Activated CD4-positive, alpha-beta T cell treated with anti-CD3 and anti-CD28 coated beads, Interleukin-2, amount 10 ng/mL, durations not matched to agents 24 days and 14 days (primary cell): ENCODE measurements at regions not wholly inside any gene's neighbourhood (a gene's known extent, or its start where the extent isn't known, plus 50 kb on each side); places are given as distances from the start of the nearest gene placed in this dataset.

Source experiments
- DNase-seq: peaks from one replicate; pipeline ENCODE4 v3.0.0; 2022
- H3K27ac Mint-ChIP-seq: one replicate; pipeline ENCODE4 v1.8.0; 2022; ENCODE audit warnings: mild to moderate bottlenecking, mixed read lengths
- H3K27me3 Mint-ChIP-seq: one replicate; pipeline ENCODE4 v1.8.0; 2022; ENCODE audit warnings: mixed read lengths
- H3K36me3 Mint-ChIP-seq: one replicate; pipeline ENCODE4 v1.8.0; 2022; ENCODE audit warnings: low read depth, mild to moderate bottlenecking, mixed read lengths
- H3K4me1 Mint-ChIP-seq: one replicate; pipeline ENCODE4 v1.8.0; 2021; ENCODE audit warnings: mixed read lengths
- H3K4me3 Mint-ChIP-seq: one replicate; pipeline ENCODE4 v1.8.0; 2022; ENCODE audit warnings: mild to moderate bottlenecking, moderate library complexity, mixed read lengths
- H3K9me3 Mint-ChIP-seq: one replicate; pipeline ENCODE4 v1.8.0; 2021; ENCODE audit warnings: mixed read lengths
- intact Hi-C: fragments of 100-400 bp; cut with micrococcal nuclease; formaldehyde crosslinking; loops from one replicate; pipeline ENCODE4 v1.15.1; 2023

DNA sequence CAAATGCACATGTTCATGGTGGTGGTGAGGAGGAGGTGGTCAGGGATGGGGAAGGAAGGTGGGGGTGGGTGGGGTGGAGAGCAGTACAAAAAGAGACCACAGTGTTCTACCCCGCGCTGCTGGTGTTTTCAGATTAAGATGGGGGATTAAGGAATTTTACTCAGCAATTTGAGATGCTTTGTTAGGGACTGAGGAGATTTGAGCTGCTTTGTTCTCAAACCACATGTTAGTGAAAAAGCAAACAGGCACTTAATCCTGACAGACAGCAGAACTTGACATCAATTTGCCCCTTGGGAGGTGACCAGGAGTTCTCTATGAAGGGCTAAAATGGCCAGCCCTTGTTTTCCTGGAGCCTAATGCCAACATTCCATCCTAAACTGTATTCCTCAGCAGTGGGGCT, 244.5 kb downstream of the MEIS1 start:
- H3K27me3 Mint-ChIP-seq: no peaks in the 10 kb centered on the region
- H3K9me3 Mint-ChIP-seq: no peaks in the 10 kb centered on the region
- no peak overlapping the region for H3K4me3 Mint-ChIP-seq
- H3K4me1 Mint-ChIP-seq: no peaks in the 10 kb centered on the region
- no peak overlapping the region for H3K27ac Mint-ChIP-seq
- intact Hi-C loops: no loop called here
- H3K36me3 Mint-ChIP-seq: no peaks in the 10 kb centered on the region
- no peak for DNase-seq

DNA sequence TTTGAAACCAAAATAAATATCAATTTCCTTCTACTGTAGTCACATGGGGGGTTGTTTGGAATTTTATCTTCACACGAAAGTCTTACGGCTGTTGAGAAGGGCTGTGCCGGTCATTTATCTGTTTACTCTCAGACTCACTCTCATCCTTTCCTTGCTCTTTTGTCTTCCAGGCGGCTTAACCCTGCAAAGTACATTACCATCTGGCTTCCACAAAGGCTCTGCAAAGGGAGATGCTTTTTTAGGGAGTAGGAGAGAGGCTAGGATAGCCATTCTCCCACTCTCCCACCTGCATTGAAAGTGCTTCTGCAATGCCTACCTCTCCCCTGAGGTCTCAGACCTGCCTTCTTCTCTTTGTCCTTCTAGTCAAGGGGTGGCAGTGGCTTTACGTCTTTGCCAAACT, 247.6 kb downstream of the MEIS1 start:
- H3K36me3 Mint-ChIP-seq: no peaks in the 10 kb centered on the region
- no peaks in the 10 kb centered on the region for H3K4me1 Mint-ChIP-seq
- H3K9me3 Mint-ChIP-seq: no peaks in the 10 kb centered on the region
- no peak overlapping the region for H3K4me3 Mint-ChIP-seq
- no peak overlapping the region for H3K27ac Mint-ChIP-seq
- intact Hi-C loops: no loop called here
- DNase-seq: no peak
- no peaks in the 10 kb centered on the region for H3K27me3 Mint-ChIP-seq

DNA sequence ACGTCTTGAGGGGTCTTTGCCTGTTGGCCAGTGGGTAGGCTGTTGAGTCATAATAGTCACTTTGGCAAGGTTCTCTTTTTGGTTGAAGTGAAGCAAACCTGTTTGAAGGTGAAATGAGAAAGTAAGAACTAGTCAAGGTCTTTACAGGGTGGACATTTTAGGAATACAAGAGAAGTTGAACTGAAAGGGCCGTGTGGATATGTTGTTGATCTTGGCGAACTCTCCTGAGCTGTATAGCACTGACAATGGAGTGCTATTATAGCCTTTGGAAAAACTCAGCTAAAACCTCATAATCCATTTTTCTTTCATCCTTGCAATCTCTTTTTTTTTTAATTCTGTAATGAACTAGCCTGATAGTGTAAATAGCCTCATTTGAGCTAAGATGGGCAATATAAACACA, 248.1 kb downstream of the MEIS1 start:
- no peaks in the 10 kb centered on the region for H3K36me3 Mint-ChIP-seq
- no peak for DNase-seq
- H3K4me3 Mint-ChIP-seq: no peak overlapping the region
- H3K4me1 Mint-ChIP-seq: no peaks in the 10 kb centered on the region
- no peaks in the 10 kb centered on the region for H3K27me3 Mint-ChIP-seq
- intact Hi-C loops: no loop called here
- no peaks in the 10 kb centered on the region for H3K9me3 Mint-ChIP-seq
- no peak overlapping the region for H3K27ac Mint-ChIP-seq

DNA sequence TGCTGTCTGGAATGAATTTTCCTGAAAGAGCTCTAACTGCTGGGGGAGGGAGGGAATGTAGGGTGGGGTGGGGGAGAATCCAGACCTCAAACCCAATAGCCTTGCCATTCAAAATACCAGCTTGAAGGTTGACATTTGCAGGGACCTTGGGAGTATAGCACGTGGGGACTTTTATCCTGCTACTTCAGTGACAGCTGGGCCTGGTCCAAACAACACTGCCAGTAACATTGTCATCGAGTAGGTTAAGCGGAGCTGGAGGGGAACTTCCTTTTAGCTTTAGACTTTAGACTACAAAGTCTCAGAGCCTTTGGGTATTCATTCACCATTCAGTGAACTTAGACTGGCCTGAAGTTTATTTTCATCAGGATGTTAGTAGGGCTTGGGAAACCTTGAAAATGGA, 248.7 kb downstream of the MEIS1 start:
- intact Hi-C loops: no loop called here
- H3K4me1 Mint-ChIP-seq: no peaks in the 10 kb centered on the region
- H3K9me3 Mint-ChIP-seq: no peaks in the 10 kb centered on the region
- no peaks in the 10 kb centered on the region for H3K36me3 Mint-ChIP-seq
- no peak overlapping the region for H3K4me3 Mint-ChIP-seq
- no peaks in the 10 kb centered on the region for H3K27me3 Mint-ChIP-seq
- no peak for DNase-seq
- H3K27ac Mint-ChIP-seq: no peak overlapping the region

DNA sequence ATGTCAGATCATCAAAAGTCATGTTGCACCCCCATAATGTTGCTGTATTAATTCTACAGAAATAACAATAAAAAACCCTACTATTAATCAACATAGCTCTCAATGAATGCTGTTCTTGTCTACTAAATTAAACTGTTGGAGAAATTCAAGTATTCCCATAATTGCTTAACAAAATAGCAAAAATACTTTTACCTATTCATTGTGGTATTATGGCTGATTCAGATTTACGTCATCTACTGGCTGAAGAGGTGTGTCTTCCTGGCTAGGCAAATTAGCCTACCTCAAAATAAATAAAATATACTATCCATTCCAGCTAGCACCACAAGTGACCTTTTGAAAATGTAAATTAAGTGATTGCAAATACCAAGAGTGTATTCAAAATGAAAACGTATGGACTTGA, 249.4 kb downstream of the MEIS1 start:
- no peak overlapping the region for H3K27ac Mint-ChIP-seq
- no peaks in the 10 kb centered on the region for H3K9me3 Mint-ChIP-seq
- H3K36me3 Mint-ChIP-seq: no peaks in the 10 kb centered on the region
- DNase-seq: no peak
- no peaks in the 10 kb centered on the region for H3K27me3 Mint-ChIP-seq
- H3K4me1 Mint-ChIP-seq: no peaks in the 10 kb centered on the region
- intact Hi-C loops: no loop called here
- no peak overlapping the region for H3K4me3 Mint-ChIP-seq

DNA sequence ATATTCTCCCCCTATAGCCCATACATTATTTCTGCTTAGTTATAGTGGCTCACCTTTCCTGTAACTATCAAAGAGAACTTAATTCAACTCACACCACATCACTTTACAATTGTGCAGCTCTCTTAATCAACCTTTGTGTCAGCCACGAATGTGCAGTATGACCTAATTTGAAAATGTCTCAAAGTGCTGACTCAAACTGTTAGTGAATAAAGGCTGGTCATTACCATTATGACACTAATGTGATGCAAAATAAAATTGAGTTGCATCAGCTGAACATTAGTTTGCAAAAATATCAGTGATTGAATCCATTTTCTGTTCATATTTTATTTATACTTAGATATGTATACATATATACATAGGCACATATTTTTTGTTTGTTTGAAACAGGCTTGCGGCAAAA, 251.8 kb downstream of the MEIS1 start:
- intact Hi-C loops: no loop called here
- no peaks in the 10 kb centered on the region for H3K36me3 Mint-ChIP-seq

DNA sequence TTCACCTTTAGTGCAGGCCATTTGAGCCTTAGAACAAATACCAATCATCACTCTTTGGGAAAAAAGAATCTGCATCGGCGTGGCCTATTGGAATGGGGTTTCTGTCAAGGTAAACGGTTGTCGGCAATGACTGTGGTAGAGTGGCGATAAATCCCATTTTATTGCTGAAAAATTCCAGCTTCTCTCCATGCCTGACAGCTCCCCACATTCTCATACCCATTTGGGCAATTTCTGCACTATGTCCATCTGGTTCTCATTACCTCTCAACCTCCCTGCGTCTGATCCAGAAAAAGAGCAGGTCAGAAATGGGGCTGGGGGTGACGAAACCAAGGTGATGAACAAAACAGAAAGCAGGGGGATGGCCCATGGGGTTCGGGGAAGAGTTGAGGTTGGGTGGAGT, 254.0 kb downstream of the MEIS1 start:
- Mint-ChIP-seq H3K36me3 (no peaks in the 10 kb centered on the region), H3K4me1 (no peaks in the 10 kb centered on the region), H3K27ac (no peak overlapping the region)

More for the DNA sequence above, 251.8 kb downstream of the MEIS1 start:
- Mint-ChIP-seq H3K9me3 (no peaks in the 10 kb centered on the region), H3K27me3 (no peaks in the 10 kb centered on the region), H3K4me3 (no peak overlapping the region), H3K27ac (no peak overlapping the region), H3K4me1 (no peaks in the 10 kb centered on the region)
- no peak for DNase-seq

DNA sequence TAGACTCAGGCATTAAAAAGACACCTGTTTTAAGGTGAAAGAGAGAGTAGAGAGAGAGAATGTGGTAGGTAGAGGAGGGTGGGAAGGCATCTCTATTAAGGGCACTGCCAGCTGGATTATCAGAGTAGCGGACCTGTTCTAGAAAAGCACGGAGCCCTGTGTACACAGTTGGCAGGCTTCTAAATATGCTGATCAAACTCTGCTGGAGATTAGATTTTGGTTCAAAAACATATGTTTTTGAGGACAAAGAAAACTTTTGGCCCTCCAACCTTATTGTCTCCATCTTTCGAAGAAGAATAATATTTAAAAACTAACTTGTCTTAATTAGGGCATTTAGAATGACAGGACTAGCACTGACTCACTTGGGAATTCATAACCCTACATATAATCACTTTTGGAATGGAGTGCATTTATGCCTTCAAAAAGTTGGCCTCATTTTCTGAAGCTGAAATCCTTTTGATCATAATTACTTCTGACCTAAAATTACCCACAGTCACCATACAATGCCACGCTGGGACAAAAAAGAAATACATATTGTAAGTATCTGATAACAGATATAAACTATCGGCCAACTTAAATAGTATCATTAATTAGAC, 254.6 kb downstream of the MEIS1 start:
- Mint-ChIP-seq H3K4me1 (no peaks in the 10 kb centered on the region), H3K4me3 (no peak overlapping the region), H3K27me3 (no peaks in the 10 kb centered on the region), H3K9me3 (no peaks in the 10 kb centered on the region), H3K27ac (no peak overlapping the region), H3K36me3 (no peaks in the 10 kb centered on the region)
- no peak for DNase-seq
- intact Hi-C loops: no loop called here

More for the DNA sequence above, 254.0 kb downstream of the MEIS1 start:
- intact Hi-C loops: no loop called here
- H3K4me3 Mint-ChIP-seq: no peak overlapping the region
- no peak for DNase-seq
- H3K9me3 Mint-ChIP-seq: no peaks in the 10 kb centered on the region
- no peaks in the 10 kb centered on the region for H3K27me3 Mint-ChIP-seq

DNA sequence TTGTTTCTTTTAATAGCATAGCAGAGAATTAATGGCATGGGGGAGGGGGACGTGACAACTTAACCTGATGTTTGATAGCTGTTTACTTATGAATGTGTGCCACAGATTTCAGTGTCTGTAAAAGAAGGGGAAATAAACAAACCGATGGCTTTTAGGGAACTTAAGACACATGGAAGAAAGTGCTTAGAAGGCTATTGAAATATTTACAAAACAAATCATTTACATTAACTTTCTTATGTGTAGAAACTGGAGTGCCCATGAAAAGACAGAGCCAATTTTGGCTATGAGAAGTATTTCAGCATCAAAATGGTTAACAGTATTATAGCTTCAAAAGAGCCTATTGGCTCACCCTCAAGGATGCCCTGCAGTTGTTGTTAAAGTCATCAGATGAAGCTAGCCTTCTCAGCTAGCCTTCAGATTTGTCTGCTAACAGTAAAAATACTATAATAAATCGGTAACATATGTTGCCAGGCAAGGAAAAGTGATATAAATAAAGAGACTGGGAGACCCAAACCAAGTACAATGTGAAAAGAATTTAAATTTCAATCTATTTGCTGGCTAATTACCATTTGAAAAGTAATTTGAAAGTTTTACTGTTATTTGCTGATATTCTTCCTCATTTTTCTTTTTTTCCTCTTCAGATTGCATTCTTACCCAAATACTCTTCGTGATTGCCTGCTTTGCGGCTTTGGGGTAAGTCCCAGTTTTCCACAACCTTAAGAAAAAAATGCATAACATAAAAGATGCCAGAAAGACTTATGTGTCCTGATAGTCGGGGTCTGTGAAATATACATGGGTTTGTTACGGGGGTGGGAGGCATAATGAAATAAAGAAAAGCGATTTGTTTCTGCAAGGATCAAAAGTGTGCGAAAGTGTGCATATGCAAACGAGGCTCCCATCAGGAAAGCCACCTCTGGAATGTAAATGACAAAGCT, 256.4 kb downstream of the MEIS1 start:
- no peak for DNase-seq
- no peaks in the 10 kb centered on the region for H3K36me3 Mint-ChIP-seq
- no peak overlapping the region for H3K4me3 Mint-ChIP-seq
- H3K27ac Mint-ChIP-seq: no peak overlapping the region
- no peaks in the 10 kb centered on the region for H3K9me3 Mint-ChIP-seq
- intact Hi-C loops: no loop called here
- no peaks in the 10 kb centered on the region for H3K27me3 Mint-ChIP-seq
- no peaks in the 10 kb centered on the region for H3K4me1 Mint-ChIP-seq

DNA sequence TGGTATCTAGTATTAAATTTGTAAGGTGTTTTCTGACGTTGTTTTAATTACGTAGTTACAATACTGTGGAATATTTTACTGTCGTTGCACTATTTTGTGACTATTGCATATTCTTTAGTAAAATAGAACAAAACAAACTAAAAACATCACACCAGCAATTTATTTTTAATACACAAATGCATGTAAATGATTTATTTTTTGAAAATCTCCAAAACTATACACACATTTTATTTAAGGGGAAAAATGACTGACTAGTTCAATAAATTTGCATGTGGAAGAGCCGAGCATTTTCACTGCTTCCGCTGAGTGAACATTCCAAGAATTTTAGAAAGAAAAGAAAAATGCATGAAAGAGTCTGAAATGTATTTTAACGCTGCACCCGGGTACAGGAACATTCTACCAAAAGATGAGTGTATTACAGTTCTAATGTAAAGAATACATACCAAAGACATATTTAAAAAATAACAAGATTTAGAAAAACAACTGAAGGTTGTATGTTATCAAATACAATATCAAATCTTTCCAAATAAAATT, 257.7 kb downstream of the MEIS1 start:
- Mint-ChIP-seq H3K36me3 (no peaks in the 10 kb centered on the region), H3K27me3 (no peaks in the 10 kb centered on the region)

DNA sequence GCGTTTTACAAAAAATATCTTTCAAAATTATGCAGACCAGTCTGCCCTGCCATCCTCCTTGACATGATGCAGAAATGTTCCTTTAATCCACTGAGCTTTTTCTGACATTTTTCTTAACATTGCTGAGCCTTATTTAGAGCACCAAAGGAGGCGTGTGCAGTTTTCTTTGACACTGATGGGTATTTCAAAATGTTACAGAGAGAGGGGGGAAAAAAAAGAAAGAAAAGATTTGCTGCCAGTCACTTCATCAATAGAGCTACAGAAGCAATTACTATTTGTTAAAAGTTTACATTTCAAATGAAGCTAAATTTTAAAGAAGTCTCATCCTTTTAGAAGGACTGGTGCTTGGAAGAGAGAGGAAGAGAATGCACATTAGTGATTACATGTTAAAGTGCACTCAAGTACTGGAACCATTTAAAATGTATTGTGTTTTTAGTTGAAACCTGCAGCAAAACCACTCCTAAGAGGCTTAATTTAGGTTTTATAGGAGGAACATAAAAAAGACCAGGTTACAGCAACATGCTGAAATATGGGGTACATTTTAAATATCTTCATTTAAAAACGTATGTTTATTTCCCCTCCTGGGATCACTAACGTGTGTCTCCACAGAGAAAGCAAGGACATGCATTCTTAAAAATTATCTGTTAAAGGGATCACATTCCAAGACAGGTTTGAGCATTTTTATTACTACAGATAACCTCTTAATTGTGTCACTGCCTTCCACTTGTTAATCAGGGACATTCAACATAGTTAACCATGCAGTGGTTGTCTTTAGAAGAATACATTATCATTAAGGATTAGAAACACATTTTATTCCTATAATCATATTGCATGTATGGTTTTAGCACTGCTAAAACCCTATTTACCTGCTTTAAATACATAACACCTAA, 258.4 kb downstream of the MEIS1 start:
- Mint-ChIP-seq H3K4me1 (no peaks in the 10 kb centered on the region), H3K4me3 (no peak overlapping the region), H3K27ac (no peak overlapping the region), H3K9me3 (no peaks in the 10 kb centered on the region), H3K36me3 (no peaks in the 10 kb centered on the region), H3K27me3 (no peaks in the 10 kb centered on the region)
- intact Hi-C loops: no loop called here
- DNase-seq: no peak

More for the DNA sequence above, 257.7 kb downstream of the MEIS1 start:
- no peak for DNase-seq
- Mint-ChIP-seq H3K27ac (no peak overlapping the region), H3K9me3 (no peaks in the 10 kb centered on the region), H3K4me3 (no peak overlapping the region), H3K4me1 (no peaks in the 10 kb centered on the region)
- intact Hi-C loops: no loop called here

DNA sequence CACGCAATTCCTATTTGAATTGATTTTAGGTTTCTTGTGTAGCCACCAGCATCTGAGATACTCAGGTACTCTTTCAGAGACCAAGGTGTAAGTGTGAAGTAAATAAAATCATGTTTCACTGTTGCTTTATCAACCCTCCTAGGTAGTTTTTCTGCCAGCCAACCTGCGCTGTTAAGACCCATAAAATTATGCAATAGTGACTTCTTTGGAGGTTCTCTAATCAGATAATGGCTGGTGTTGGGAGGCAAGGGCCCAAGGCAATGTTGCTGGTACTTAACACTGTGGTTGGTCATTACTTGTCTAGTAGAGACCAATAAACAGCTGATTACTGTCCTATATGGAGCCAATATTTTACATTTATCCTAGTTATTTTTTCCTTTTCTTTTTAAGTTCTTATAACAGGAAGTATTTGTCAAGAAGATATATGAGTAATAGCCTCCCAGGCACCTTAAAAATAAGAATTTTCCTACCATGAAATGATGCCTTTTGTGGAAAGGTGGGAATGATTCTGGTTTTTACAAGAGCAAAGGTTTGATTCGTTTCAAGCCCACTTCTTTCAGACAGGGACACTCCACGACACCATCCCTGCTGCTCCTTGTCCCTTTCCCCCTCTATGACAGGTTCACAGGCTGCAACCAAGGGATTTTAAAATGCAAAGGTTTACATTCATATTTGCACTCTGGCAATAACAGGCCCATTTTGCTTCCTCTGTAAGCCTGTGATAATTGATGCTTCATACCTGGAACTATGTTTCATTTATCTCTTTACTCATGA, 259.3 kb downstream of the MEIS1 start:
- Mint-ChIP-seq H3K36me3 (no peaks in the 10 kb centered on the region), H3K9me3 (no peaks in the 10 kb centered on the region), H3K27ac (no peak overlapping the region), H3K27me3 (no peaks in the 10 kb centered on the region), H3K4me3 (no peak overlapping the region), H3K4me1 (no peaks in the 10 kb centered on the region)
- no peak for DNase-seq
- intact Hi-C loops: no loop called here

DNA sequence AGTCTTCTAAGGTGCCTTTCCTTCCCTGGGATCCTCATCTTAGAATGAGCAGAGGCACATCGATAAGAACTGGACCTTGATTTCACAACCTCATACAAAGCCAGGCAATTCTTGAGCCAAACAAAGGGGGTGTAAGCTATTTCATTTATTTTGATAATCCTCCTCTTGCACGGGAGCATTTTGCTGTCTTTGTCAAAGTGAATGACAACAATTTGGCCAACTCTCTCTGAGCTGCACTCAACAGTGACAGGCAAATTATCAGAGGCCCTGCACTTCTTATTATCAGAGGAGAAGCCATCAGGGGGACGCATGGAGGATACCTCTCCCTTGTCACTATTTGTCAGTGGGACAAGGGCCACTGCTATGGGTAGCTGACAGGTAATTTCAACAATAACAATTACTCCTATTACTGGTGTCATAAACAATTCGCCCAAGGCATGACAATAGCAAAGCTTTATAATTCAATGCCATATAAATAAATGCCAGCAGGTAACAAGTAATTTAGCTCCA, 260.4 kb downstream of the MEIS1 start:
- H3K4me3 Mint-ChIP-seq: no peak overlapping the region
- intact Hi-C loops: no loop called here
- no peak overlapping the region for H3K27ac Mint-ChIP-seq
- H3K4me1 Mint-ChIP-seq: no peaks in the 10 kb centered on the region
- H3K9me3 Mint-ChIP-seq: no peaks in the 10 kb centered on the region
- DNase-seq: no peak
- H3K27me3 Mint-ChIP-seq: no peaks in the 10 kb centered on the region
- no peaks in the 10 kb centered on the region for H3K36me3 Mint-ChIP-seq
